Spleen (tissue), 7 donors: ENCODE measurements at regions not wholly inside any gene's neighbourhood (a gene's known extent, or its start where the extent isn't known, plus 50 kb on each side); places are given as distances from the start of the nearest gene placed in this dataset.

Experiments used
- POLR2A ChIP-seq, 3 donors: fragments of 450-650 bp; IDR thresholded peaks; one replicate each; pipeline ENCODE4 v1.5.1; 2017; ENCODE audit warnings: antibody characterized with exemption in 3 of 3, mild to moderate bottlenecking in 1 of 3
- POLR2AphosphoS5 ChIP-seq, 3 donors: sonication (generic); formaldehyde crosslinking; IDR thresholded peaks; one replicate each; pipeline ENCODE4 v1.5.1; 2017; ENCODE audit warnings: antibody characterized with exemption in 3 of 3
- TF ChIP-seq, protein P1 (sequence below), 11 experiments: fragments of 200-600 bp in 7 of 11; fragments of 450-650 bp in 4 of 11; sonication (generic) in 4 of 11; IDR thresholded peaks in 8 of 11; conservative IDR thresholded peaks in 3 of 11; 1 replicate in 7 of 11; 2 replicates in 4 of 11; pipeline versions ENCODE4 v1.4.0 to v1.8.0; 2016 to 2021; ENCODE audit warnings: antibody characterized with exemption in 11 of 11, inconsistent platforms in 4 of 11, mild to moderate bottlenecking in 1 of 11
- donor health status: DM: no; HTN: no; CAD: no; lungs with moderate emphysema.
- donor health status: DM: no; HTN: no; CAD: no.
- donor health status: DM: no; HTN: no; CAD: no.

DNA sequence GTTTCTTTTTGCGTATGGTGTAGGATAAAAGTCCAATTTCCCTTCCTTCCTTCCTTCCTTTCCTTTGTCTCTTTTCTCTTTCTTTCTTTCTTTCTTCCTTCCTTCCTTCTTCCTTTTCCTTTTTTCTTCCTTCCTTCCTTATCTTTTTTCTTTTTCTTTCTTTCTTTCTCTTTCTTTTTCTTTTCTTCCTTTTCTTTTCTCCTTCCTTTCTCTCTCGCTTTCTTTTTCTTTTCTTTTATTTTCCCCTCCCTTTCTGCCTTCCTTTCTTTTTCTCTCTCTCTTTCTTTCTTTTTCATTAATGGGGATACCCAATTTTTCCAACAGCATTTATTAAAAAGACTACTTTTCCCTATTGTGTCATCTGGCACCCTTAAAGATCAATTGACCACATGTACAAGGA lies 1359.7 kb downstream of the FAM181B start:
- TF ChIP-seq, protein P1, sequence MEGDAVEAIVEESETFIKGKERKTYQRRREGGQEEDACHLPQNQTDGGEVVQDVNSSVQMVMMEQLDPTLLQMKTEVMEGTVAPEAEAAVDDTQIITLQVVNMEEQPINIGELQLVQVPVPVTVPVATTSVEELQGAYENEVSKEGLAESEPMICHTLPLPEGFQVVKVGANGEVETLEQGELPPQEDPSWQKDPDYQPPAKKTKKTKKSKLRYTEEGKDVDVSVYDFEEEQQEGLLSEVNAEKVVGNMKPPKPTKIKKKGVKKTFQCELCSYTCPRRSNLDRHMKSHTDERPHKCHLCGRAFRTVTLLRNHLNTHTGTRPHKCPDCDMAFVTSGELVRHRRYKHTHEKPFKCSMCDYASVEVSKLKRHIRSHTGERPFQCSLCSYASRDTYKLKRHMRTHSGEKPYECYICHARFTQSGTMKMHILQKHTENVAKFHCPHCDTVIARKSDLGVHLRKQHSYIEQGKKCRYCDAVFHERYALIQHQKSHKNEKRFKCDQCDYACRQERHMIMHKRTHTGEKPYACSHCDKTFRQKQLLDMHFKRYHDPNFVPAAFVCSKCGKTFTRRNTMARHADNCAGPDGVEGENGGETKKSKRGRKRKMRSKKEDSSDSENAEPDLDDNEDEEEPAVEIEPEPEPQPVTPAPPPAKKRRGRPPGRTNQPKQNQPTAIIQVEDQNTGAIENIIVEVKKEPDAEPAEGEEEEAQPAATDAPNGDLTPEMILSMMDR (IDR thresholded peaks at IDR 0.05 in 8 of 11, conservative IDR thresholded peaks at IDR 0.05 in 3 of 11), result no peak
- no peak for TF ChIP-seq POLR2A (IDR thresholded peaks at IDR 0.05)
- TF ChIP-seq POLR2AphosphoS5 (IDR thresholded peaks at IDR 0.05), result no peak
